NCI-H2107 treated with DMSO at 0.1 percent for 48 hours (cell line): ENCODE measurements at regions not wholly inside any gene's neighbourhood (a gene's known extent, or its start where the extent isn't known, plus 50 kb on each side); places are given as distances from the start of the nearest gene placed in this dataset.
A peak's percentile ranks its signal among the peaks of the same experiment; 100 is the strongest.

Source experiments
- DNase-seq: peaks from one replicate; lab custom pipeline; 2025; ENCODE audit not compliant: unreplicated experiment; lab: John Stamatoyannopoulos, UW

GRCh38 chr4:55753856-55754255, 65.7 kb upstream of the EXOC1L start:
- DNase-seq: no peak

GRCh38 chr4:55754754-55755350, 64.7 kb upstream of the EXOC1L start:
- DNase-seq: no peak

GRCh38 chr4:55756208-55756607, 63.4 kb upstream of the EXOC1L start:
- no peak for DNase-seq

- DNase-seq: no peak
Measured at GRCh38 chr4:55757356-55757952, 62.1 kb upstream of the EXOC1L start.

GRCh38 chr4:55758066-55758465, 61.5 kb upstream of the EXOC1L start:
- DNase-seq: peak; percentile 87

GRCh38 chr4:55758570-55758969, 61.0 kb upstream of the EXOC1L start:
- peak; percentile 87 for DNase-seq

GRCh38 chr4:55762819-55763218, 56.8 kb upstream of the EXOC1L start:
- DNase-seq: peak; percentile 17

GRCh38 chr4:55763996-55764395, 55.6 kb upstream of the EXOC1L start:
- DNase-seq: no peak

- peak; percentile 52 for DNase-seq
Measured at GRCh38 chr4:55765070-55765469, 54.5 kb upstream of the EXOC1L start.

- no peak for DNase-seq
Measured at GRCh38 chr4:55768291-55768690, 51.3 kb upstream of the EXOC1L start.
